Nephron progenitor cell (in vitro differentiated cells): ENCODE measurements at regions not wholly inside any gene's neighbourhood (a gene's known extent, or its start where the extent isn't known, plus 50 kb on each side); places are given as distances from the start of the nearest gene placed in this dataset.

ENCODE experiments used
- DNase-seq: peaks from one replicate; pipeline ENCODE4 v3.0.0; 2021
- H3K27ac Mint-ChIP-seq: 2 replicates; pipeline ENCODE4 v1.8.0; 2021; ENCODE audit warnings: mild to moderate bottlenecking, moderate library complexity, mixed read lengths
- H3K27me3 Mint-ChIP-seq: 2 replicates; pipeline ENCODE4 v1.8.0; 2021; ENCODE audit warnings: mild to moderate bottlenecking, low read depth, mixed read lengths; ENCODE audit not compliant: poor library complexity
- H3K36me3 Mint-ChIP-seq: 2 replicates; pipeline ENCODE4 v1.8.0; 2021; ENCODE audit warnings: low read depth, mixed read lengths
- H3K4me1 Mint-ChIP-seq: 2 replicates; pipeline ENCODE4 v1.8.0; 2021; ENCODE audit warnings: mixed read lengths
- H3K4me3 Mint-ChIP-seq: 2 replicates; pipeline ENCODE4 v1.8.0; 2021; ENCODE audit warnings: mild to moderate bottlenecking, moderate library complexity, mixed read lengths
- H3K9me3 Mint-ChIP-seq: 2 replicates; pipeline ENCODE4 v1.8.0; 2021; ENCODE audit warnings: mild to moderate bottlenecking, moderate library complexity, mixed read lengths
- CTCF ChIP-seq: fragments of 200-600 bp; sonication (generic); IDR thresholded peaks from 2 replicates; pipeline ENCODE4 v1.5.0; 2021; ENCODE audit warnings: antibody characterized with exemption

GRCh38 chr4:87901422-87901992 lies 68.7 kb downstream of the MEPE start:
- H3K27me3 Mint-ChIP-seq, result peaks cover 4% of the 10 kb centered on the region
- H3K4me3 Mint-ChIP-seq, result no peak overlapping the region
- H3K4me1 Mint-ChIP-seq, result peaks cover 14% of the 10 kb centered on the region
- no peak overlapping the region for H3K27ac Mint-ChIP-seq
- TF ChIP-seq CTCF, result no peak
- no peak for DNase-seq
- no peaks in the 10 kb centered on the region for H3K36me3 Mint-ChIP-seq
- H3K9me3 Mint-ChIP-seq, result peaks cover 5% of the 10 kb centered on the region

GRCh38 chr4:87904639-87905160 lies 70.8 kb upstream of the SPP1 start:
- no peak overlapping the region for H3K4me3 Mint-ChIP-seq
- H3K36me3 Mint-ChIP-seq, result no peaks in the 10 kb centered on the region
- TF ChIP-seq CTCF, result no peak
- no peak overlapping the region for H3K27ac Mint-ChIP-seq
- no peak for DNase-seq
- peaks cover 5% of the 10 kb centered on the region for H3K9me3 Mint-ChIP-seq
- no peaks in the 10 kb centered on the region for H3K27me3 Mint-ChIP-seq
- H3K4me1 Mint-ChIP-seq, result peaks cover 4% of the 10 kb centered on the region

- peaks cover 14% of the 10 kb centered on the region for H3K9me3 Mint-ChIP-seq
- H3K27ac Mint-ChIP-seq, result no peak overlapping the region
- H3K36me3 Mint-ChIP-seq, result no peaks in the 10 kb centered on the region
- TF ChIP-seq CTCF, result no peak
- H3K4me3 Mint-ChIP-seq, result no peak overlapping the region
- peaks cover 31% of the 10 kb centered on the region for H3K4me1 Mint-ChIP-seq
- DNase-seq, result no peak
- peaks cover 3% of the 10 kb centered on the region for H3K27me3 Mint-ChIP-seq
Observed at GRCh38 chr4:87908336-87908735, 67.2 kb upstream of the SPP1 start.

- Mint-ChIP-seq H3K4me3 (no peak overlapping the region), H3K9me3 (peaks cover 14% of the 10 kb centered on the region), H3K27me3 (peaks cover 3% of the 10 kb centered on the region), H3K36me3 (no peaks in the 10 kb centered on the region), H3K27ac (no peak overlapping the region), H3K4me1 (peaks cover 28% of the 10 kb centered on the region)
- no peak for TF ChIP-seq CTCF
- DNase-seq, result no peak
Observed at GRCh38 chr4:87910795-87911194, 64.7 kb upstream of the SPP1 start.

GRCh38 chr4:87911252-87911774 lies 64.2 kb upstream of the SPP1 start:
- no peaks in the 10 kb centered on the region for H3K36me3 Mint-ChIP-seq
- DNase-seq, result no peak
- peaks cover 3% of the 10 kb centered on the region for H3K27me3 Mint-ChIP-seq
- no peak for TF ChIP-seq CTCF
- H3K4me3 Mint-ChIP-seq, result no peak overlapping the region
- peak overlapping the region; percentile 29 for H3K27ac Mint-ChIP-seq
- peaks cover 28% of the 10 kb centered on the region for H3K4me1 Mint-ChIP-seq
- H3K9me3 Mint-ChIP-seq, result peaks cover 14% of the 10 kb centered on the region
